ENCODE measurements at regions not wholly inside any gene's neighbourhood (a gene's known extent, or its start where the extent isn't known, plus 50 kb on each side); places are given as distances from the start of the nearest gene placed in this dataset.

GRCh38 chr9:108591121-108591520, 264.7 kb downstream of the ACTL7B start:
- TF ChIP-seq CTCF (IDR thresholded peaks at IDR 0.05) (no peak), POLR2A (IDR thresholded peaks at IDR 0.05) (no peak), EP300 (IDR thresholded peaks at IDR 0.05) (no peak)
